ENCODE measurements at regions not wholly inside any gene's neighbourhood (a gene's known extent, or its start where the extent isn't known, plus 50 kb on each side); places are given as distances from the start of the nearest gene placed in this dataset.

- TF ChIP-seq, protein P1, sequence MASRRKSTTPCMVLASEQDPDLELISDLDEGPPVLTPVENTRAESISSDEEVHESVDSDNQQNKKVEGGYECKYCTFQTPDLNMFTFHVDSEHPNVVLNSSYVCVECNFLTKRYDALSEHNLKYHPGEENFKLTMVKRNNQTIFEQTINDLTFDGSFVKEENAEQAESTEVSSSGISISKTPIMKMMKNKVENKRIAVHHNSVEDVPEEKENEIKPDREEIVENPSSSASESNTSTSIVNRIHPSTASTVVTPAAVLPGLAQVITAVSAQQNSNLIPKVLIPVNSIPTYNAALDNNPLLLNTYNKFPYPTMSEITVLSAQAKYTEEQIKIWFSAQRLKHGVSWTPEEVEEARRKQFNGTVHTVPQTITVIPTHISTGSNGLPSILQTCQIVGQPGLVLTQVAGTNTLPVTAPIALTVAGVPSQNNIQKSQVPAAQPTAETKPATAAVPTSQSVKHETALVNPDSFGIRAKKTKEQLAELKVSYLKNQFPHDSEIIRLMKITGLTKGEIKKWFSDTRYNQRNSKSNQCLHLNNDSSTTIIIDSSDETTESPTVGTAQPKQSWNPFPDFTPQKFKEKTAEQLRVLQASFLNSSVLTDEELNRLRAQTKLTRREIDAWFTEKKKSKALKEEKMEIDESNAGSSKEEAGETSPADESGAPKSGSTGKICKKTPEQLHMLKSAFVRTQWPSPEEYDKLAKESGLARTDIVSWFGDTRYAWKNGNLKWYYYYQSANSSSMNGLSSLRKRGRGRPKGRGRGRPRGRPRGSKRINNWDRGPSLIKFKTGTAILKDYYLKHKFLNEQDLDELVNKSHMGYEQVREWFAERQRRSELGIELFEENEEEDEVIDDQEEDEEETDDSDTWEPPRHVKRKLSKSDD (CRISPR knock-in tag; IDR thresholded peaks at IDR 0.05; ENCODE audit: low read depth): no peak
- TF ChIP-seq FOXO1 (CRISPR knock-in tag; IDR thresholded peaks at IDR 0.05): peak; percentile 70; the same call in 1 of the 2 replicates
- no peak for TF ChIP-seq KIAA2018 (CRISPR knock-in tag; IDR thresholded peaks at IDR 0.05; ENCODE audit: borderline replicate concordance)
- peak; percentile 100 for TF ChIP-seq ZBTB20 (CRISPR knock-in tag; IDR thresholded peaks at IDR 0.05; ENCODE audit: borderline replicate concordance, low read depth)
- TF ChIP-seq DNMT1 (CRISPR knock-in tag; IDR thresholded peaks at IDR 0.05): no peak
- no peak for TF ChIP-seq ZNF142 (CRISPR knock-in tag; IDR thresholded peaks at IDR 0.05)
- TF ChIP-seq ZKSCAN1 (IDR thresholded peaks at IDR 0.05; ENCODE audit: low read length): no peak
- TF ChIP-seq POLR2AphosphoS2 (IDR thresholded peaks at IDR 0.05; ENCODE audit: low read depth, low read length): no peak
- no peak; the same call in 1 of the 2 replicates for TF ChIP-seq ZNF770 (CRISPR knock-in tag; IDR thresholded peaks at IDR 0.05)
These were observed 59.1 kb upstream of the RTN4 start (continued) for GRCh38 chr2:55109219-55109891.

All from HepG2 (cell line).